ENCODE measurements at regions not wholly inside any gene's neighbourhood (a gene's known extent, or its start where the extent isn't known, plus 50 kb on each side); places are given as distances from the start of the nearest gene placed in this dataset.
"Not testable (repeated sequence)": the region's sequence is repeated elsewhere in the genome, so short reads cannot be mapped to it uniquely, and the experiment has no call there.

DNA sequence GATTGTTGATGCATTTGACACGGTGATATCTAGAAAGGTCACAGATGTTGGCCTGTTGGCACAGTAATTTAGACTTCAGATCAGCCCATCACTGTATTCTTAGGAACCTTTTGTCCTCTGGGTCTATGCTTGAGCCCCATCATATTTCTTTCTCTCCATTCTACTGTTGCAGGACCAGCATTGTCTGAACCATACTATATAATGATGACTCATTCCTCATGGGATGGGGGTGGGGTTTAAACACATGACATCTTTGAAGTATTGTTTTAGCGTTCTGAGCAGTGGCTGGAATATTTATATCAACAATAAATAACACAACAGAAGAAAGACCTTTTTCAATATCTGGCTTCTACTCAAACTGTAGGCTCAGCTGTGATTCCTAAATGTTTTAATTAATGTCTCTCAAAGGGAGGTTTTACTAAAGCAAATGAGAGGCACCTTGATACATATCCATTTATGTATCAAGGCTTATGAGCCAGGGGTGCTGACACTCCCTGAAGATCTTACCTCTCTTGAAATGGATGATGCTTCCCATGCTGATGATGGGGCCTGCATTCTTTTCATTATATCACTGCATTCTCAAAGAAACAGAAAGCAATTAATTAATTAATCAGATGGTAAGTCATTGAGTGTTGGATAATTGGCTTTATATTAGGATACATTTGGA lies 379.0 kb upstream of the GOT2 start:
- FAIRE-seq = no peak

DNA sequence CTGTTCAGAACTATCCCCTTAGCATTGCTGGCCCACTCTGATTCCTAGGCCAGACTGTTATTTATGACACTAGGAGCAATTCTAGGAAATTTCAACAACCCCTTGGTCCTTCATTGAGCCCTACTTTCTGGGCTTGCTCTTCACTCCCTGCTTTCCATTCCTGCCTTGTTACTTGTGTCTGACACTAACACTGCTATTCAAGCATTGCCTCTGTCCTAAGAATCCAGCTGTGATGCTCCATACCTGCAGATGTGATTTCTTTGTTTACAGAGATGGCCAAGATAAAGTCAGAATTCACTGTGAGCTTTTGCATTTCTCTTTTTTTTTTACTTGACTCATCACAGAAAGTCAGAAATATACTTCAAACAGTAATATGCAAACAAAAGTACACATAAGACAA lies 377.2 kb upstream of the GOT2 start:
- no peak for FAIRE-seq
- DNase-seq (ENCODE audit: insufficient read length, low spot score) = no peak

More for the DNA sequence above, 379.0 kb upstream of the GOT2 start:
- DNase-seq (ENCODE audit: insufficient read length, low spot score) = no peak

DNA sequence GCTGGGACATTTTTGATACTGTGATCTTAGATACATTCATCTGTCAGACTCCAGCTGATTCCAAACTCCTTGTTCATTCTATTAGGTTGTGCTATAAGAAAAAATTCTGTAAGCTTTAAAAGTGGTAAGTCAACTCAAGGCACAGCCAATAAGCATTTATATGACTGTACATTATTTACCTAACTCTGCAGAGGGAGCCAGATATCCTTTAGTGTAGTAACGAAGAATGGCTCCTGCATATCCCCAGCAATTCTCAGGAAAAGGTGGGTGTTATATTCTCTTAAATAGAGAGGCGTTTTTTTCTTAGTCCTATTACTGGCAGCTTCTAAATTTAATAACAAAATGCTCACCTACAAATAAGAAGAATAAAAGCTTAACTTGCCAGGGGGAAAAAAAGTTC lies 374.3 kb upstream of the GOT2 start:
- DNase-seq (ENCODE audit: insufficient read length, low spot score) (no peak), FAIRE-seq (no peak)

DNA sequence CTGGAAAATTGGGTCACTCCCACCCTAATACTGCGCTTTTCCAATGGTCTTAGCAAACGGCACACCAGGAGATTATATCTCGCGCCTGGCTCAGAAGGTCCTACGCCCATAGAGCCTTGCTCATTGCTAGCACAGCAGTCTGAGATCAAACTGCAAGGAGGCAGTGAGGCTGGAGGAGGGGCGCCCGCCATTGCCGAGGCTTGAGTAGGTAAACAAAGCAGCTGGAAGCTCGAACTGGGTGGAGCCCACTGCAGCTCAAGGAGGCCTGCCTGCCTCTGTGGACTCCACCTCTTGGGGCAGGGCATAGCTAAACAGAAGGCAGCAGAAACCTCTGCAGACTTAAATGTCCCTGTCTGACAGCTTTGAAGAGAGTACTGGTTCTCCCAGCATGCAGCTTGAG lies 362.6 kb upstream of the GOT2 start:
- FAIRE-seq; DNase-seq (ENCODE audit: insufficient read length, low spot score): not testable (repeated sequence)

- FAIRE-seq (no peak), DNase-seq (ENCODE audit: insufficient read length, low spot score) (no peak)
Observed at GRCh38 chr16:59090541-59090940, 356.4 kb upstream of the GOT2 start.

DNA sequence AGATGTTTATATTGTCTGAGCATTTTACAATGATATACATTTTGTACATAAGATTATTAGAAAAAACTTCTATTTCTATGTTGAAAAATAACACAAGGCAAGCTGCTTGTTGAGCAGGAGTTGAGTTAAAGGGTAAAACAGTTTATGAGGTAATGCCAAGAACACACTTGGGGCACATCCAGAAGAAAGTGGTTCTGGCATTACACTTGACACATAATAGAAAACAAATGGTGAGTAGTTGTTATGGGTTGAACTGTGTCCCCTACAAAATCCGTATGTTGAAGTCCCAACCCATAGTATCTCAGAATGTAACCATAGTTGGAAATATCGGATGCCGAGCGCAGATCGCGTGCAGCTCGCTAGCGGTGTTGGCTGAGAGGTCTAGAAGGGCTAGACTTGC lies 354.3 kb upstream of the GOT2 start:
- no peak for DNase-seq (ENCODE audit: insufficient read length, low spot score)
- no peak for FAIRE-seq

- no peak for FAIRE-seq
- no peak for DNase-seq (ENCODE audit: insufficient read length, low spot score)
Observed at GRCh38 chr16:59087641-59088040, 353.5 kb upstream of the GOT2 start.

GRCh38 chr16:59067205-59067604 lies 333.1 kb upstream of the GOT2 start:
- no peak for FAIRE-seq
- DNase-seq (ENCODE audit: insufficient read length, low spot score) = no peak

DNA sequence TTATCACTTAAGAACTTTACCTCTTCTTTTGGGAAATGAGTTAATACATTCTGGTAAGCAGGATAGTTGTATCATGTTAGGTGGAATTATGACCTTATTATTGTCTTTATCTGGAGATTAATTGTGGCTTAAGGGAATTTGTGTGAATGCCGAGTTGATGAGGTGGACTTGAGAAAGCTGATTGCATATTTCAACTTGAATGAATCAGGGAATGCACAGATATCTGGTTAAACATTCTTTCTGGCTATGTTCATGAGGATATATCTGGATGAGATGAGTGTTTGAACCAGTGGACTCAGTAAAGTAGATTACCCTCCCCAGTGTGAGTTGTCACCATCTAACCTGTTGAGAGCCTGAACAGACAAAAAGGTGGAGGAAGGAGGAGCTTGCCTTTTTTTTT lies 326.1 kb upstream of the GOT2 start:
- FAIRE-seq (no peak), DNase-seq (ENCODE audit: insufficient read length, low spot score) (no peak)

- no peak for FAIRE-seq
Observed at GRCh38 chr16:59058250-59058649, 324.1 kb upstream of the GOT2 start.

DNA sequence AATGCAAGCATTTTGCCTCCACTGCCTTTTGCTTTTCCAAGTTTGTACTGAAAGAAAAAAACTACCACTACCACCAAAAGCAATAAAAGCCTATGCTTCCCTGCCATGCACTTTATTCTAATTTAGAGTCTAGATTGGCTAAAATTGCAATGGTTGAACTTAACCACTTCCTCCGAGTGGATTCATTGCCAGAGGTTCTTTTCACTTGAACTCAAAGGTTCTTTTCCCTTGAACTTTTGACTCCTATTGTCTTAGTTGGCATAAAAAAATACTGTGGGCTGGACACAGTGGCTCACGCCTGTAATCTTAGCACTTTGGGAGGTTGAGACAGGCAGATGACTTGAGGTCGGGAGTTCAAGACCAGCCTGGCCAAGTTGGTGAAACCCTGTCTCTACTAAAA lies 319.8 kb upstream of the GOT2 start:
- no peak for FAIRE-seq
- DNase-seq (ENCODE audit: insufficient read length, low spot score) = no peak

More at GRCh38 chr16:59058250-59058649, 324.1 kb upstream of the GOT2 start:
- DNase-seq (ENCODE audit: insufficient read length, low spot score) = no peak

DNA sequence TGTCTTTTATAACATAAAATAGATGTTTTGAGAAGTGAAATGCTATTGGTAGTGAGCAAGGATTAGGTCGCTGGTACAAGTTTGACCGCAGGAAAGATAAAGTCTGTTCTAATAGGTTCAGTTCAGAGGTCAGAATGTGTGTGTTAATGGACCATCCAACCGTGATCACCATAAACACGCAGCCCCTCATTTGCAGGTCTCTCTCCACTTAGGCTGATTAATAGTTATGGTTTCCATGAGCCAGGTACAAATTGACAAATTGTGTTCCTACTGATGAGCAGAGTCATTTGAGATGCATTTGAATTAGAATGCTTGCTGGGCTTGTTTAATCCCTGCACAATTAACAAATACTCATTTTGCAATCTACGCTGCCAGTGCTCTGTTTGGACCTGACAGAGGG lies 318.1 kb upstream of the GOT2 start:
- no peak for DNase-seq (ENCODE audit: insufficient read length, low spot score)
- FAIRE-seq = no peak

- no peak for DNase-seq (ENCODE audit: insufficient read length, low spot score)
- no peak for FAIRE-seq
Observed at GRCh38 chr16:59048876-59049275, 314.8 kb upstream of the GOT2 start.

DNA sequence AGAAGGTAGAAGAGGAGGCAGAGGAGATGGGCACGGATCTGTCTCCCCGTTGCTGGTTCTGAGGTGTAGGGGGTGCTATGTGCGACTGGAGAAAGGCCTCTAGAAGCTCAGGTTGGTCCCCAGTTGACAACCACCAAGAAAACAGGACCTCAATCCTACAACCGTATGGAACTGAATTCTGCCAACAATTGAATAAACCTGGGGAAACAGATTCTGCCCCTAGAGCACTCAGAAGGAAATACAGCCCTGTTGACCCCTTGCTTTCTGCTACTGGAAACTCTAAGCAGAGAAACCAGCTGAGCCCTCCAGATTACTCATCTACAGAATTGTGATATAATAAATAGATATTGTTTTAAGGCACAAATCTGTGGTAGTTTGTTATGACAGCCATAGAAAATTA lies 313.0 kb upstream of the GOT2 start:
- FAIRE-seq (no peak), DNase-seq (ENCODE audit: insufficient read length, low spot score) (no peak)

- FAIRE-seq = no peak
- no peak for DNase-seq (ENCODE audit: insufficient read length, low spot score)
Observed at GRCh38 chr16:59046335-59046734, 312.2 kb upstream of the GOT2 start.

DNA sequence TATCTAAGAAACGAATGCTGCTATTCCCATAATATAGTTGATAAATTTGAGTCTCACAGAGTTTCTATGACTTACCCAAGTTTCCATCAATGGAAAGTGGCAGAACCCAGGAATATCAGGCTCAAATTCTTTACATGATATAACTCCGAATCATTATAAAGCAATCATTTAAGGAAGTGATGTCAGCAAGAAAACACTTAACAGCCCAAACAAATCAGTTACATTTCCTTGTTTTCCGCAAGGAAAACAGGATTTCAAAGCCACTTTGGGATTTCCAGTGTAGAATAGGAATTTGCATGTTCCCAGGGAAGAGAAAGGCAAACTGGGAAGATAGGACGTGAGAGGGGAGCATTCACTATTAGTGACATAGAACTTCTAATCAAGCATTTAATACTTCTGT lies 311.4 kb upstream of the GOT2 start:
- FAIRE-seq (no peak), DNase-seq (ENCODE audit: insufficient read length, low spot score) (no peak)

GRCh38 chr16:59044616-59045015 lies 310.5 kb upstream of the GOT2 start:
- DNase-seq (ENCODE audit: insufficient read length, low spot score) (no peak), FAIRE-seq (no peak)

DNA sequence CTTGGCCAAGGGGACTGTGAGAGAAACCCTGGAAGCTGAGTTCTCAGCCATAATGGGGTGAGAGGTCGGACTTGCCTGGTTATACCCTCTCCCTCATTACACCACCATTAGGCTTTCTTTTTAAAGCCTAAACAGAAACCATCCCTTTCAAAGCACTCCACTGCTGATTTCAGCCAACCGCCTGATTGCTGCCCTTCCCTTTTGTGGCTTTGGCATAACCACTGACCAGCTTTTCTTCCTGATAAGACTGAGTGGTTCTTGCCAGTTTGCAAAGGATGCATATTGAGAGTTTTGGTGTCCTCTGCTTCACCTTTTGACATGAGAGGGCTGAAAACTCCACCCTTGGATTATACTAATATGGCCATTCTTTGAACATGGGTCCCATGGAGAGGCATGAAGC lies 308.2 kb upstream of the GOT2 start:
- DNase-seq (ENCODE audit: insufficient read length, low spot score) (no peak), FAIRE-seq (no peak)

DNA sequence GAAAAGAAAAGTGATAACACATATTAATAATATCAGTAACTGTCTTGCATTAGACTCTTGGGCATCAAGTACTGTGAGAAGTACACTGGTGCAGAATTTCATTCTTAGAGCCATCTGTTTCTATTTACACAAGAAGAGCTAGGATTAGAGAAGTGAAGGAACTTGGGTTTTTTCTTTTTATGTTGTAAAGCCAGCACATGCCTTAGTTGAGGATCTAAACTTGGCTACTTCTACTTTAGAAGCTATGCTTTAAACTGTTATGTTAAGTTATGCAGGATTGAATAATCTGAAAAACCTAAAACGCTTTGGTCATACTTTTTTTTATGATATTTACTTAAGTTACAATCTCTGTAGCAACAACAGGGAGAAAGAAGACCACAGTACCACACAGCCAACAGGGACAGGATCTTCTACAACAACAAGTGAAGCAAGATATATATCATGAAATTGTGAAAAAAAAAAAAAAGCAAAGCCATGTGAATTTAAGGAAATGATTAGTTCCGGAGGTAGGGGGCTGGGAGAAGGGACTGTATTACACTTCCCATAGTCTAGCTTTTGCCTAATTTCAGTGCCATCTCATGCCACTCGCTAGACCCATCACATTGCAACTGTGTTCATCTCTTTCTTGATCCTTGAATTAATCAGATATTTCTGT lies 305.1 kb upstream of the GOT2 start:
- no peak for FAIRE-seq
- no peak for DNase-seq (ENCODE audit: insufficient read length, low spot score)

DNA sequence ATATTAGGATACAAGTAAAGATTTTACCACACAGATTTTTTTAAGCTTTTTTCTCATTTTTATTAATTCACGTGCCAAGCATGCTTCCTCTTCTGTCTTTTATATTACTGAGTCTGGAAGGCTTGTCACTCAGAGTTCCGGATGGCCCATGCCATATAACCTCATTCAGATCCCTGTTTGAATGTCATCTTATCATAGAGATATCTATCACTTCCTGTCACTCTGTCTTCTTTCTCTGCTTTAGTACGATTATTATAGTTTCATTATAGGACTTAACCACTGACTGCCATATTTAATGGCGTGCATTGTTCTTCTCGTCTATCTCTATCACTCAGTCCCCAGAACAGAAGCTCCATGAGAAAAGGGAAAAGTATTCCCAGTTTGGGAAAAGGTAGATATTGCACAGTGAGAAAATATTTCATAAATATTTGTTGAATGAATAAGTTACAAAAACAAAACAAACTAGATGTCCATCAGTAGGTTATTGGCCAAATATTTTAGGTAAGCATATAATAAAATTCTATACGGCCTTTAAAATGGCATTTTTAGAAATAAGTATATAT lies 296.9 kb upstream of the GOT2 start:
- no peak for DNase-seq (ENCODE audit: insufficient read length, low spot score)
- no peak for FAIRE-seq

GRCh38 chr16:59021751-59022150 lies 287.6 kb upstream of the GOT2 start:
- no peak for FAIRE-seq
- no peak for DNase-seq (ENCODE audit: insufficient read length, low spot score)

- FAIRE-seq (no peak), DNase-seq (ENCODE audit: insufficient read length, low spot score) (no peak)
Observed at GRCh38 chr16:59013930-59014329, 279.8 kb upstream of the GOT2 start.
